Mucosa of gallbladder (tissue), 1 donor: ENCODE measurements at regions not wholly inside any gene's neighbourhood (a gene's known extent, or its start where the extent isn't known, plus 50 kb on each side); places are given as distances from the start of the nearest gene placed in this dataset.
"Not testable (repeated sequence)": the region's sequence is repeated elsewhere in the genome, so short reads cannot be mapped to it uniquely, and the experiment has no call there.

Experiments used
- DNase-seq: peaks from one replicate; pipeline ENCODE4 v3.0.0-alpha.2; 2020; ENCODE audit warnings: low spot score
- donor health status: DM: no; HTN: no; CAD: no.

DNA sequence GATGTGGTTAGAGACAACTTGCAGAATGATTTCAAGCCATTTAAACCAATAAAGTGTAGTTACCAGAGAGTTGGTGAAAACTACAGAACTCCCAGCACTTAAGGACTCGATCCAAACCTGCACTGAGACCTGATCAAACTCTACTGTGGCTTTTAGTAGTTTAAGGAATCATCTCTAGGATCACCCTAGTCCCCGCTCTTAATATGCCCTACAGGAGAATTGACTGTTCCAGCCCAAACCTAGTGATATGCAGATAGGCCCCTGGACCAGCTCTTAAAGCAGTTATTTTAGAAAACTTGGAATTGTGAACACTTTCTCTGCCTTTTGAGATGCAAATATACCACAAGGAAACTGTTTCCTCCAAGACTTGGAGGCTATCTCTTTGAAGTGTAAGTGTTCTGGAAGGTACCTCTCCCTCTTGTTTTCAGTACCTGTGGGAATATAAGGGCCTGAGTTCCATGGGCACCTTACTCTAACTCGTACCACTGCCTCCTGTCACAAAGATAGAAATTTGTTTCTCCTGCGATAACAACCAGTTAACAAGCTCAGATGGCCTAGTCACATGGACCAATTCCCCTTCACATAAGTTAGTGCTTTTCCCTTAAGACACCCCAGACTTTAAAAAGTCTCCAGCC is 1367.2 kb upstream of the SLC39A10 start:
- no peak for DNase-seq

DNA sequence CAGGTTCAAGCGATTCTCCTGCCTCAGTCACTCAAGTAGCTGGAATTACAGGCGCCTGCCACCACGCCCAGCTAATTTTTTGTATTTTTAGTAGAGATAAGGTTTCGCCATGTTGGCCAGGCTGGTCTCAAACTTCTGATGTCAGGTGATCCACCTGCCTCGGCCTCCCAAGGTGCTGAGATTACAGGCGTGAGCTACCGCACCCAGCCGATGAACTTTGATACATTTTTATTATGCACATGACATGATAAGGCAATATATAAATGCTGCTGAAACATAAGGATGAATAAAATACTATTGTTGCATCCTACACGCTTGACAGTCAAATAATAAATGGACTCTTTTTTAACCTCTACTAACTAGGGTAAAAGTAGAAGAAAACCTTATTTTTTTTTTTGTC is 1380.4 kb upstream of the SLC39A10 start:
- DNase-seq = not testable (repeated sequence)

- DNase-seq = no peak
Observed at GRCh38 chr2:194271293-194271961, 1385.6 kb upstream of the SLC39A10 start.

GRCh38 chr2:194270648-194271047 is 1386.4 kb upstream of the SLC39A10 start:
- DNase-seq = no peak

DNA sequence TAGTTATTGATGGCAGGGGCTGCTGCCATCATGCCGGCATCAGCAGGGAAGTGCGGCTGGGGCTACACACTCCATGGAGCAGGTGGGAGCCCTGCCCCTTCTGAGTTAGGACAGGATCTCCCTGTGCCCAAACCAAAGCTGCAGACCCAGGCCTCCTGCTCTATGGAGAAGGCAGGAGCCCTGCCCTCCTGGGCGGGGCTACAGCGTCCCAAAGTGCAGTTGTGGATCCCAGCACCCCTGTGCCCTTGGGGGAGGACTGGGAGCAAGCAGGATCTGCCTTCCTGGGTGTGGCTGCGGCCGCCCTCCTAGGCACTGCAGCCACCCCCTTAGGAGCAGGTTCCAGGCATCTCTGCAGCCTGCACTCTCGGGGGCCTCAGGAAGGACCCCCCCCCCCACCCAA is 1392.4 kb upstream of the SLC39A10 start:
- DNase-seq = no peak

DNA sequence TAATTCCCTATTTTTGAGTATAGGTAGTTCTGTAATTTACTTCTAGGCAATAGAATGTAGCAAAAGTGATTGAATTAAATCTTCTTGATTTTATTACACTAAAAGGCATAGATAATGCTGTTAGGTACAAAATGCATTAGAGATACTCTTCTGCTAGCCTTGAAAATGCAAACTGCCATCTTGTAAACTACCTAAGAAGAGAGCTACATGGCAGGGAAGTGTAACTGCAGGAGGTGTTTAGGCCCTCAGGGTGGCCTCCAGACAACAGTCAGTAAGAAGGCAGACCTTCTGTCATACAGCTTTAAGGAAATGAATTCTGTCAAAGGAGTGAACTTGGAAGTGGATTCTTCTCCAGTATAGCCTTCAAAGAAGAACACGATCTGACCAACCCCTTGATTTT is 1396.8 kb upstream of the SLC39A10 start:
- DNase-seq = no peak

DNA sequence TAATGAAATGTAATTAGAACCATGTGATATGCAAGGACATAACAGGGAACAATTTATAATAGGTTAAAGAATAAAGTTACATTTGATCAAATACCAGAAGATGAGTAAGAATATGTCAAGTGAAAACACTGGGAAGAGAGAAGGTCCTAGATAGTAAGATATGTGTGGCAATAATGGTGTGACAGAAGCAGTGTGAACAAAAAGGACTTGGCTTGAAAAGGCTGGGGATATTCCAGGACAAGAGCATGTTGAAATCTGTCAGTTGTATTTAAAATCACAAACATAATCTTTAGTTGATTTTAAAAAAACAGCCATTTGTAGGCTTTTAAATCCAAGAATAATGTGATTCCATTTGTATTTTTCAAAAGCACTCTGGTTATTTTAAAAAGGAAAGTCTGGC is 1399.9 kb upstream of the SLC39A10 start:
- no peak for DNase-seq

DNA sequence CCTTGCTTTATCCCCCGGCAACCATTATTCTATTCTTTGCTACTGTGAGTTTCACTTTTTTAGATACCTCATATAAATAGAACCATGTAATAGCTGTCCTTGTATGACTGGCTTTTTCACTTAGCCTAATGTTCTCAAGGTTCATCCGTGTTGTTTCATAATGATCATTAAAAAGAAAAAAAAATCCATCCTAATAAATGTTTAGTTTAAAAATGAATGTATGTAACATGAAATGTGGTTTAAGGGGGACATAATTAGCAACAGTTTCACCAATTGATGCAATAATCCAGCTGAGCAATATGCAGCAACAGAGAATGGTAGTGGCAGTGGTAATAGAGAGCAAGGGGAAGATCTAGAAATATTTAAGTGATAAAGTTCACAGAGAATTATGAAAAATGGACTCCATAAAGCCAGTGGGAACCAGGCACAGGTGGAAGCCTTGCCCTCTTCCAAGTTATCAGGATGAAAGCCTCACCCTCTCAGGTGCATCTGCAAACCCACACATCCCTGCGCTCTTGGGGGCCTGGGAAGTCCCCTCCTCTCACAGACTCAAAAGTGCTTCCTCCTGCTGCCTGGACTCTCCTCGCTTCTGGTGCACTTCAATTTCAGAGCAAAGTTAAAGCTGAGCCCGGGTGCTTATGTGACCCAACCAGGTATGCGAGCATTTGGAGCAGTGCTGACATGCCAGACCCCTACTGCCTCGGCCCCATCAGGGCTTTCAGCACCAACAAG is 1403.3 kb upstream of the SLC39A10 start:
- DNase-seq = no peak

GRCh38 chr2:194252127-194252526 is 1404.9 kb upstream of the SLC39A10 start:
- DNase-seq = no peak

- no peak for DNase-seq
Observed at GRCh38 chr2:194232600-194232999, 1424.4 kb upstream of the SLC39A10 start.

- DNase-seq = no peak
Observed at GRCh38 chr2:194223218-194223617, 1433.8 kb upstream of the SLC39A10 start.

- DNase-seq = no peak
Observed at GRCh38 chr2:194214192-194214591, 1442.8 kb upstream of the SLC39A10 start.

DNA sequence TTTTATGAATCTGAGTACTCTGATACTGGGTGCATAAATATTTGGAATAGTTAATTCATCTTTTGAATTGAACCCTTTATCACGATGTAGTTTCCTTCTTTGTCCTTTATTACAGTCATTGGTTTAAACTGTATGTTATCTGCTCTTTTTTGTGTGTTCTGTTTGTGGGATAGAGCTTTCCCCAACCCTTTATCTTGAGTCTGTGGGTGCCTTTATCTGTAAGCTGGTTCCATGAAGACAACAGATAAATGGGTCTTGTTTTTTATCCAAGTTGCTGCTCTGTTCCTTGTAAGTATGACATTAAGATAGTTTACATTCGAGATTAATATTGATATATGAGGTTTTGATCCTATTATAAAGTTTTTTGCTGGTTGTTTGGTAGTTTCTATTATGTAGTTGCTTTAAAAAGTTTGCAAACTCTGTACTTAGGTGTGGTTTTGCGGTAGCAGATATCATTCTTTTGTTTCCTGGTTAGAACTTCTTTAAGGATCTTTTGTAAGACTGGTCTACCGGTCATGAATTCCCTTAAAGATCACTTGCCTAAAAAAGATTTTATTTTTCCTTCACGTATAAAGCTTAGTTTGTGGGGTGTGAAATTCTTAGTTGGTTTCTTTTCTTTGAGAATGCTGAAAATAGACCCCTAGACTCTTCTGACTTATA is 1451.3 kb upstream of the SLC39A10 start:
- DNase-seq = no peak

DNA sequence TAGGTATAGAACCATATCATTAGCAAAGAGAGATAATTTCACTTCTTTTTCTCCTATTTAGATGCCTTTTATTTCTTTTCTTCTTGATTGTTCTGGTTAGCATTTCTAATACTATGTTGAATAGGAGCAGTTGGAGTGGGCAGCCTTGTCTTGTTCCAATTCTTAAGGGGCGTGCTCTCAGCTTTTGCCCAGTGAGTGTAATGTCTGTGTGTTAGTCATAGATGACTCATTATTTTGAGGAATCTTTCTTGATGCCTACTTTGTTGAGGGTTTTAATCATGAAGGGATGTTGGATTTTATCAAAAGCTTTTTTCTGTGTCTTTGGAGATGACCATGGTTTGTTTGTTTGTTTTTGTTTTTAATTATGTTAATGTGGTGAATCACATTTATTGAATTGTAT is 1453.1 kb upstream of the SLC39A10 start:
- DNase-seq = no peak

GRCh38 chr2:194182888-194183287 is 1474.1 kb upstream of the SLC39A10 start:
- no peak for DNase-seq

DNA sequence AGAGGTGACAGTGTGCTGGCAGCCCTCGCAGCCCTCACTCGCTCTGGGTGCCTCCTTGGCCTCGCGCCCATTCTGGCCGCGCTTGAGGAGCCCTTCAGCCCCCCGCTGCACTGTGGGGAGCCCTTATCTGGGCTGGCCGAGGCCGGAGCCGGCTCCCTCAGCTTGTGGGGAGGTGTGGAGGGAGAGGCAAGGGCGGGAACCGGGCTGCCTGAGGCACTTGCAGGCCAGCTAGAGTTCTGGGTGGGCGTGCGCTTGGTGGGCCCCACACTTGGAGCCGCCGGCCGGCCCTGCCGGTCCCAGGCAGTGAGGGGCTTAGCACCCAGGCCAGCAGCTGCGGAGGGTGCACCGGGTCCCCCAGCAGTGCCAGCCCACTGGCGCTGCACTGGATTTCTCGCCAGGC is 1480.9 kb upstream of the SLC39A10 start:
- no peak for DNase-seq

- DNase-seq = peak; percentile 20
Observed at GRCh38 chr2:194166818-194167217, 1490.2 kb upstream of the SLC39A10 start.

DNA sequence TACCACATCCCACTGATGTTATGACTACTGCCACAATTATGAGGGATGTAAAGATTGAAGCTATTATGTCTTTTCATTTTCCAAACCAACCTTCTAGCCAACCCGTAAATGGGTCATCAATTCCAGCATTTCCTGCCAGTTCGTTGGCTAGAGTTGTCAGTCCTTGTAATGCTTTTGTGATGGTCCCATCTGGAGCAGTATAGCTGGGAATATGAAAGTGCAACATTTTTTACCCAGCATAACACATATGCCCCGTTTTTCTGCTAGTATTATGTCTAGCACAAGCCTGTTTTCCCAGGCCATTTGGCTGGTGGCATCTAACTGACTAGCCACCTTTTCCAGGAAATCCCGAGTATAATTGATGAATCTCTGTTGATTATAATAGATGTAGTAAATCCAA is 1501.6 kb upstream of the SLC39A10 start:
- no peak for DNase-seq

DNA sequence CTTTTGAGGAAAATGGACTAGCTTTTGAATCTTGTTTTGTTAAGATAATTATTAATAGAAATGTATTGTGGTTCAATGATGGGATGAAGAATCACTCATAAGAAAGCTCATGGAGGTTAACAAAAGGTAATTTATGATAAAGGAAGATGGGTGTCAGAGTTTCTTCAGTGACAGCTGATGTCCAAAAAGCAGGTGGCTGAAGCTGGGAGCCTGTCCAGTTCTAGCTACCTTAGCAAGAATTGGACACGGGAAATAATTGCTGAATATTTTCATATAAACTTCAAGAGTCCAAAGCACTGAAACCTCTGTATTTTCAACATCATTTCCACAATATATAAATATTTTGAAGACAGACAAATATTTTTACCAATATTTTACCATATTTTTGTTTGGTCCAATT is 1505.8 kb upstream of the SLC39A10 start:
- DNase-seq = no peak

- no peak for DNase-seq
Observed at GRCh38 chr2:194135463-194135862, 1521.6 kb upstream of the SLC39A10 start.

- no peak for DNase-seq
Observed at GRCh38 chr2:194128810-194129209, 1528.2 kb upstream of the SLC39A10 start.

DNA sequence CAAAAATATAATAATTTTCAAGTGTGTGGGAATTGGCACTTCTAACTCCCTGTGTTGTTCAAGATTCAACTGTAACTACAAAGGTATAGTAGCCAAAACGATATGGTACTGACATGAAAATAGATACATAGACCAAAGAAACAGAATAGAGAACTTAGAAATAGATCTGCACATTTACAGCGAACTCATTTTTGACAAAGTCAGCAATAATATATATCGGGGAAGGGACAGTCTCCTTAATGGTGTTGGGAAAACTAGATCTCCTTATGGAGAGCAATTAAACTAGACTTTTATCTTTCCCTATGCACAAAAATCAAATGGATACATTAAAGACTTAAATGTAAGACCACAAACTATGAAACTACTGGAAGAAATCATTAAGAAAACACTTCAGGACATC is 1530.6 kb upstream of the SLC39A10 start:
- DNase-seq = no peak

GRCh38 chr2:194116861-194117260 is 1540.2 kb upstream of the SLC39A10 start:
- no peak for DNase-seq
